Prostate gland (tissue), 2 donors: ENCODE measurements at regions not wholly inside any gene's neighbourhood (a gene's known extent, or its start where the extent isn't known, plus 50 kb on each side); places are given as distances from the start of the nearest gene placed in this dataset.

Experiments used
- DNase-seq: peaks from one replicate; pipeline ENCODE4 v3.0.0-alpha.2; 2019; ENCODE audit warnings: low spot score
- H3K27ac ChIP-seq, 2 donors: fragments of 200-600 bp; sonication (generic); 2 replicates each; pipeline ENCODE4 v1.5.1; 2017 to 2019
- H3K27me3 ChIP-seq: fragments of 200-600 bp; sonication (generic); replicated peaks from 2 replicates; pipeline ENCODE4 v1.5.1; 2019; ENCODE audit not compliant: insufficient read depth
- H3K36me3 ChIP-seq, 2 donors: fragments of 200-600 bp; sonication (generic); 1 replicate in 1 of 2; 2 replicates in 1 of 2; pipeline versions ENCODE4 v1.5.1 to v1.8.1; 2017 to 2019
- H3K4me1 ChIP-seq: fragments of 200-600 bp; sonication (generic); replicated peaks from 2 replicates; pipeline ENCODE4 v1.5.1; 2019
- H3K4me3 ChIP-seq, 2 donors: fragments of 200-600 bp; sonication (generic); 2 replicates each; pipeline ENCODE4 v1.5.1; 2017 to 2019
- H3K9me3 ChIP-seq: fragments of 200-600 bp; sonication (generic); 2 replicates; pipeline ENCODE4 v1.5.1; 2017
- CTCF ChIP-seq, 4 experiments: fragments of 200-600 bp in 2 of 4; fragments of 450-650 bp in 2 of 4; sonication (generic) in 2 of 4; IDR thresholded peaks; 1 replicate in 3 of 4; 2 replicates in 1 of 4; pipeline ENCODE4 v1.5.1; 2016 to 2019; ENCODE audit warnings: antibody characterized with exemption in 4 of 4, mild to moderate bottlenecking in 2 of 4, moderate library complexity in 2 of 4
- POLR2A ChIP-seq: fragments of 450-650 bp; IDR thresholded peaks from one replicate; pipeline ENCODE4 v1.6.1; 2016; ENCODE audit warnings: antibody characterized with exemption, mild to moderate bottlenecking
- POLR2AphosphoS5 ChIP-seq: sonication (generic); formaldehyde crosslinking; IDR thresholded peaks from one replicate; pipeline ENCODE4 v1.6.1; 2017; ENCODE audit warnings: antibody characterized with exemption
- WGBS: methylation state at CpG from one replicate; pipeline ENCODE4 v1.1.5; 2018; 5-methylcytosine and 5-hydroxymethylcytosine counted together
- intact Hi-C: fragments of 100-400 bp; cut with DNase I; formaldehyde crosslinking; loops from one replicate; pipeline ENCODE4 v1.14.2; 2022

DNA sequence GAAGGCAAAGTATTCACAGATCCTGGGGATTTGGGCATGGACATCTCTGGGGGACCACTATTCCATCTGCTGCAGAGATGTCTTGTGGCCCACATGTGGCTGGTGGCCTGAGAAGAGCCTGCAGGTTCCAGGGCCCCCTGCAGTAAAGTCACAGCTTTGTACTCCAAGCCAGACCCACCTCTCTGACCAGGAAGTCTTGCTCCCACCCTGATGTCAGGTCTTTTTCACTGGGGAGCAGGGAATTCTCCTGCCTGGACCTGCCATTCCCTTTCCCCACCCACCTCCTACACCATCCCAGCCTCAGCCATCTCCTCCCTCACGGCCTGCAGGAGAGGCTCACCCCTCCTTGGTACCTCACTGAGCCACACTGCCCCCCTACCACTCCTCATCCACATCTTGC lies 211.8 kb downstream of the SMAD2 start:
- Histone ChIP-seq H3K27ac (no peak overlapping the region), H3K4me3 (no peak overlapping the region), H3K4me1 (no peaks in the 10 kb centered on the region), H3K36me3 (no peaks in the 10 kb centered on the region), H3K27me3 (no peaks in the 10 kb centered on the region), H3K9me3 (no peaks in the 10 kb centered on the region)
- TF ChIP-seq CTCF (IDR thresholded peaks at IDR 0.05) (no peak), POLR2AphosphoS5 (no peak), POLR2A (no peak)
- 60% methylated on average over 1 of the region's 1 CpG for WGBS
- no peak for DNase-seq
- intact Hi-C loops = no loop called here

DNA sequence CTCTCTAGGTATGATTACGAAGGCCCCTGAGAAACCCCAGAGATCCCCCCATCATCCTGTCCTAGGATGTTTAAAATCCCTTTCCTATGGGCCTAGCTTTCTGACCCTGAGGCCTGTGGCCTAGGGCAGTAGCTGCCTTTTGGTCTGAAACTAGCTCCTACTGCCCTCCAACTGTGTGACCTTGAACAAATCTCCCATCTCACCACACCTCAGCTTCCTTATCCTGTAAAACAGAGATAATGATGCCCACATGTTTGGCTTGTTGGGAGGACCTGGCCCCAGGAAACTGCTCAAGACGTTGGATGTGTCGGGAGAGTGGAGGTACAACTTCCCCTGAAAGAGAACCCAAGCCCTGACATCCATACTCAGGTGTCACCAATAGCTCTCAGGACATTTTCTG lies 213.2 kb downstream of the SMAD2 start:
- intact Hi-C loops = no loop called here
- TF ChIP-seq CTCF (IDR thresholded peaks at IDR 0.05) (no peak), POLR2A (no peak), POLR2AphosphoS5 (no peak)
- no peak overlapping the region for H3K4me3 ChIP-seq

GRCh38 chr18:47716632-47717185 lies 213.8 kb downstream of the SMAD2 start:
- no peaks in the 10 kb centered on the region for H3K27me3 ChIP-seq
- DNase-seq = no peak
- intact Hi-C loops = no loop called here
- TF ChIP-seq CTCF (IDR thresholded peaks at IDR 0.05) (no peak), POLR2A (no peak), POLR2AphosphoS5 (no peak)
- 16% methylated on average over 6 of the region's 6 CpGs for WGBS
- H3K4me3 ChIP-seq = no peak overlapping the region
- H3K4me1 ChIP-seq = no peaks in the 10 kb centered on the region
- no peaks in the 10 kb centered on the region for H3K9me3 ChIP-seq
- no peaks in the 10 kb centered on the region for H3K36me3 ChIP-seq
- H3K27ac ChIP-seq = no peak overlapping the region

More for the DNA sequence above, 213.2 kb downstream of the SMAD2 start:
- WGBS = 74% methylated on average over 3 of the region's 3 CpGs
- Histone ChIP-seq H3K27me3 (no peaks in the 10 kb centered on the region), H3K36me3 (no peaks in the 10 kb centered on the region), H3K9me3 (no peaks in the 10 kb centered on the region), H3K4me1 (no peaks in the 10 kb centered on the region), H3K27ac (no peak overlapping the region)
- no peak for DNase-seq

- Histone ChIP-seq H3K9me3 (no peaks in the 10 kb centered on the region), H3K27ac (no peak overlapping the region), H3K27me3 (no peaks in the 10 kb centered on the region), H3K36me3 (no peaks in the 10 kb centered on the region), H3K4me1 (no peaks in the 10 kb centered on the region), H3K4me3 (no peak overlapping the region)
- DNase-seq = no peak
- 73% methylated on average over 2 of the region's 2 CpGs for WGBS
- intact Hi-C loops = no loop called here
- TF ChIP-seq POLR2AphosphoS5 (no peak), POLR2A (no peak), CTCF (IDR thresholded peaks at IDR 0.05) (no peak)
These were observed 220.0 kb downstream of the SMAD2 start for GRCh38 chr18:47710451-47710850.

GRCh38 chr18:47709556-47709955 lies 220.9 kb downstream of the SMAD2 start:
- intact Hi-C loops = no loop called here
- 28% methylated on average over 4 of the region's 4 CpGs for WGBS
- no peaks in the 10 kb centered on the region for H3K4me1 ChIP-seq
- H3K9me3 ChIP-seq = no peaks in the 10 kb centered on the region
- H3K36me3 ChIP-seq = no peaks in the 10 kb centered on the region
- H3K4me3 ChIP-seq = no peak overlapping the region
- no peaks in the 10 kb centered on the region for H3K27me3 ChIP-seq
- H3K27ac ChIP-seq = no peak overlapping the region
- no peak for DNase-seq
- TF ChIP-seq POLR2A = no peak
- TF ChIP-seq CTCF (IDR thresholded peaks at IDR 0.05) = no peak
- no peak for TF ChIP-seq POLR2AphosphoS5
